HL-60 (cell line): ENCODE measurements at regions not wholly inside any gene's neighbourhood (a gene's known extent, or its start where the extent isn't known, plus 50 kb on each side); places are given as distances from the start of the nearest gene placed in this dataset.
"Not testable (repeated sequence)": the region's sequence is repeated elsewhere in the genome, so short reads cannot be mapped to it uniquely, and the experiment has no call there.

Experiments used
- DNase-seq, 2 experiments: peaks; one replicate each; pipeline ENCODE4 v3.0.0-alpha.2; 2010 to 2020; ENCODE audit warnings: low read depth in 1 of 2, low spot score in 1 of 2
- H3K27ac ChIP-seq: fragments of 250-450 bp; sonication (Bioruptor Pico); replicated peaks from 2 replicates; pipeline ENCODE4 v1.5.1; 2020; ENCODE audit warnings: mild to moderate bottlenecking, moderate library complexity
- H3K27me3 ChIP-seq: fragments of 250-450 bp; sonication (Bioruptor Pico); 2 replicates; pipeline ENCODE4 v1.5.1; 2021; ENCODE audit warnings: mild to moderate bottlenecking, moderate library complexity; ENCODE audit not compliant: insufficient read depth, poor library complexity, severe bottlenecking
- H3K4me3 ChIP-seq: replicated peaks from 2 replicates; pipeline ENCODE4 v1.5.1; 2011; ENCODE audit warnings: mild to moderate bottlenecking, control low read depth, low read length; ENCODE audit not compliant: insufficient read depth
- GABPA ChIP-seq: IDR thresholded peaks from 2 replicates; pipeline ENCODE4 v1.6.1; 2012; ENCODE audit warnings: low read depth
- POLR2AphosphoS5 ChIP-seq: IDR thresholded peaks from 2 replicates; pipeline ENCODE4 v1.6.1; 2012; ENCODE audit warnings: low read depth
- SPI1 ChIP-seq: IDR thresholded peaks from 2 replicates; pipeline ENCODE4 v1.6.1; 2012; ENCODE audit warnings: low read depth, mild to moderate bottlenecking, borderline replicate concordance
- TF ChIP-seq, protein P1 (sequence below): IDR thresholded peaks from one replicate; pipeline ENCODE4 v1.5.1; 2011; ENCODE audit warnings: low read length, control low read depth, inconsistent platforms; ENCODE audit not compliant: insufficient read depth
- TF ChIP-seq, protein P2 (sequence below): IDR thresholded peaks from 2 replicates; pipeline ENCODE4 v1.6.1; 2012; ENCODE audit warnings: low read depth; ENCODE audit not compliant: insufficient replicate concordance

DNA sequence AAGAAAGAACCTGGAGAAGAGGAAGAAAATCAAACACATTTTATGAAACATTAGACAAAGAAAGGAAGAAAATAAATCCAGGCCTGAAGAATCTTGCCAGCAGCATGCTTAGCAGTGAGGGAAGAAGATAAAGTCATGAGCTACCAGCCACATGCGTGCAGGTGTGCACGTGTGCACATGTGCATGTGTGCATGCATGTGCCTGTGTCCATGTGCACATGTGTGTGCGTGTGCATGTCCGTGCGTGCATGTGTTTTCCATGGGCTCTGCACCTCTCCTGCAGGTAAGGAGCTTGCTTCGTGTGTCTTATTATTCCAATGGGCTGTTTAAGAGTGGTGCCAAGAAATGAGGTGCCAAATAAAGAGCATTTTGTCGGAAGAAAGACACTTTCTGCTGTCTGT is 322.2 kb downstream of the FGFR2 start:
- Histone ChIP-seq H3K4me3 (no peak overlapping the region), H3K27me3 (no peaks in the 10 kb centered on the region), H3K27ac (no peak overlapping the region)
- TF ChIP-seq SPI1 (no peak), GABPA (no peak), POLR2AphosphoS5 (no peak)
- TF ChIP-seq, protein P1, sequence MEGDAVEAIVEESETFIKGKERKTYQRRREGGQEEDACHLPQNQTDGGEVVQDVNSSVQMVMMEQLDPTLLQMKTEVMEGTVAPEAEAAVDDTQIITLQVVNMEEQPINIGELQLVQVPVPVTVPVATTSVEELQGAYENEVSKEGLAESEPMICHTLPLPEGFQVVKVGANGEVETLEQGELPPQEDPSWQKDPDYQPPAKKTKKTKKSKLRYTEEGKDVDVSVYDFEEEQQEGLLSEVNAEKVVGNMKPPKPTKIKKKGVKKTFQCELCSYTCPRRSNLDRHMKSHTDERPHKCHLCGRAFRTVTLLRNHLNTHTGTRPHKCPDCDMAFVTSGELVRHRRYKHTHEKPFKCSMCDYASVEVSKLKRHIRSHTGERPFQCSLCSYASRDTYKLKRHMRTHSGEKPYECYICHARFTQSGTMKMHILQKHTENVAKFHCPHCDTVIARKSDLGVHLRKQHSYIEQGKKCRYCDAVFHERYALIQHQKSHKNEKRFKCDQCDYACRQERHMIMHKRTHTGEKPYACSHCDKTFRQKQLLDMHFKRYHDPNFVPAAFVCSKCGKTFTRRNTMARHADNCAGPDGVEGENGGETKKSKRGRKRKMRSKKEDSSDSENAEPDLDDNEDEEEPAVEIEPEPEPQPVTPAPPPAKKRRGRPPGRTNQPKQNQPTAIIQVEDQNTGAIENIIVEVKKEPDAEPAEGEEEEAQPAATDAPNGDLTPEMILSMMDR, result no peak
- TF ChIP-seq, protein P2, sequence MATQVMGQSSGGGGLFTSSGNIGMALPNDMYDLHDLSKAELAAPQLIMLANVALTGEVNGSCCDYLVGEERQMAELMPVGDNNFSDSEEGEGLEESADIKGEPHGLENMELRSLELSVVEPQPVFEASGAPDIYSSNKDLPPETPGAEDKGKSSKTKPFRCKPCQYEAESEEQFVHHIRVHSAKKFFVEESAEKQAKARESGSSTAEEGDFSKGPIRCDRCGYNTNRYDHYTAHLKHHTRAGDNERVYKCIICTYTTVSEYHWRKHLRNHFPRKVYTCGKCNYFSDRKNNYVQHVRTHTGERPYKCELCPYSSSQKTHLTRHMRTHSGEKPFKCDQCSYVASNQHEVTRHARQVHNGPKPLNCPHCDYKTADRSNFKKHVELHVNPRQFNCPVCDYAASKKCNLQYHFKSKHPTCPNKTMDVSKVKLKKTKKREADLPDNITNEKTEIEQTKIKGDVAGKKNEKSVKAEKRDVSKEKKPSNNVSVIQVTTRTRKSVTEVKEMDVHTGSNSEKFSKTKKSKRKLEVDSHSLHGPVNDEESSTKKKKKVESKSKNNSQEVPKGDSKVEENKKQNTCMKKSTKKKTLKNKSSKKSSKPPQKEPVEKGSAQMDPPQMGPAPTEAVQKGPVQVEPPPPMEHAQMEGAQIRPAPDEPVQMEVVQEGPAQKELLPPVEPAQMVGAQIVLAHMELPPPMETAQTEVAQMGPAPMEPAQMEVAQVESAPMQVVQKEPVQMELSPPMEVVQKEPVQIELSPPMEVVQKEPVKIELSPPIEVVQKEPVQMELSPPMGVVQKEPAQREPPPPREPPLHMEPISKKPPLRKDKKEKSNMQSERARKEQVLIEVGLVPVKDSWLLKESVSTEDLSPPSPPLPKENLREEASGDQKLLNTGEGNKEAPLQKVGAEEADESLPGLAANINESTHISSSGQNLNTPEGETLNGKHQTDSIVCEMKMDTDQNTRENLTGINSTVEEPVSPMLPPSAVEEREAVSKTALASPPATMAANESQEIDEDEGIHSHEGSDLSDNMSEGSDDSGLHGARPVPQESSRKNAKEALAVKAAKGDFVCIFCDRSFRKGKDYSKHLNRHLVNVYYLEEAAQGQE, result no peak
- DNase-seq, result no peak

DNA sequence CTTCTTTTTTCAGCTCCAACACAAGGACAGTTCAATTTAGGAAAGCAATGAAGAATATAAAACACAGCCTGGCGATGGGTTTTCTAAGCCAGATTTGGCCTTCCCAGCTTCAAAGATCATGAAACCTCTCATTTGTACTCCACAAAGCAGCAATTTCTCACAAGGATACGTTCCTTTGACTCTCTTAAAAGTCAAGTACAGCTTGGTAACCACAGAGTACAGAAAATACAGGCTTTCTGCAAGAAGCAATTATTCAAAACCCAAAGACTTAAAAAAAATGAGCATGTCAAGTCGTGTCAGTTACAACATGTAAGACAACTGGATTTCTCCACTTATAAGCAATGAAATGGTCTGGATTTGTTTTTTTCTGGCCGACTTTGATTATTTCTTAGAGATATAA is 321.4 kb downstream of the FGFR2 start:
- TF ChIP-seq, protein P1, result no peak
- TF ChIP-seq, protein P2, result no peak
- TF ChIP-seq POLR2AphosphoS5 (no peak), SPI1 (no peak), GABPA (no peak)
- DNase-seq, result no peak
- no peaks in the 10 kb centered on the region for H3K27me3 ChIP-seq
- no peak overlapping the region for H3K4me3 ChIP-seq
- H3K27ac ChIP-seq, result no peak overlapping the region

DNA sequence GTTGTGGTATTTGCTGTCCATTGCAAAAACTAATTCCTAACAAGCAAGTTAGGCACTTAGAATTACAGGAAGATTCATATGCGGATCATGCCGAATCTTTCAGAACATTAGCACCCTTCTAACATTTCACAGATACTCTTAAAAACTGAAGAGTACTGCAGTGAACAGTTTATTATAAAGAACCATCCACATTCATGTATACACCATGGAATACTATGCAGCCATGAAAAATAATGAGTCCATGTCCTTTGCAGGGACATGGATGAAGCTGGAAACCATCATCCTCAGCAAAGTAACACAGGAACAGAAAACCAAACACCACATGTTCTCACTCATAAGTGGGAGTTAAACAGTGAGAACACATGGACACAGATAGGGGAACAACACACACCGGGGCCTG is 319.9 kb downstream of the FGFR2 start:
- not testable (repeated sequence) for H3K27me3 ChIP-seq

DNA sequence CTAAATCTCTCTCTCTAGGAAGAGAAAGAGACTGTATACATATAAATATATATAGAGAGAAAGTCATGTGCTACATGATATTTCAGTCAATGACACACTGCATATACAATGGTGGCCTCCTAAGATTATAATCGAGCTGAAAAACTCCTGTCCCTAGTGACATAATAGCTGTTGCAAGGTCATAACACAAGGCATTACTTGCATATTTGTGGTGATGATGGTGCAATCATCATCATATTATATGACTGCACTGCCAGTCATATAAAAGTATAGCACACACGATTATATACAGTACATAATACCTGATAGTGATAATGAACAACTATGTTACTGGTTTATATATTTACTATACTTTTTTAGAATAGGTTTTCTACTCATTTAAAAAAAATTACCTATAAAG is 316.7 kb downstream of the FGFR2 start:
- no peak overlapping the region for H3K27ac ChIP-seq
- H3K27me3 ChIP-seq, result no peaks in the 10 kb centered on the region
- TF ChIP-seq SPI1, result no peak
- TF ChIP-seq, protein P1, result no peak
- no peak for TF ChIP-seq GABPA
- TF ChIP-seq, protein P2, result no peak
- TF ChIP-seq POLR2AphosphoS5, result no peak
- no peak for DNase-seq
- H3K4me3 ChIP-seq, result no peak overlapping the region

More for the DNA sequence above, 319.9 kb downstream of the FGFR2 start:
- H3K4me3 ChIP-seq, DNase-seq, H3K27ac ChIP-seq: not testable (repeated sequence)
